PC-9 (cell line): ENCODE measurements at regions not wholly inside any gene's neighbourhood (a gene's known extent, or its start where the extent isn't known, plus 50 kb on each side); places are given as distances from the start of the nearest gene placed in this dataset.

ENCODE experiments used
- EZH2 ChIP-seq: fragments of 200-600 bp; sonication (generic); IDR thresholded peaks from 2 replicates; pipeline ENCODE4 v1.8.0; 2017; ENCODE audit warnings: antibody characterized with exemption, low read depth
- TF ChIP-seq, protein P1 (sequence below): fragments of 200-600 bp; sonication (generic); conservative IDR thresholded peaks from 2 replicates; pipeline ENCODE4 v1.6.1; 2017; ENCODE audit warnings: mixed run types, antibody characterized with exemption, mild to moderate bottlenecking, moderate library complexity

DNA sequence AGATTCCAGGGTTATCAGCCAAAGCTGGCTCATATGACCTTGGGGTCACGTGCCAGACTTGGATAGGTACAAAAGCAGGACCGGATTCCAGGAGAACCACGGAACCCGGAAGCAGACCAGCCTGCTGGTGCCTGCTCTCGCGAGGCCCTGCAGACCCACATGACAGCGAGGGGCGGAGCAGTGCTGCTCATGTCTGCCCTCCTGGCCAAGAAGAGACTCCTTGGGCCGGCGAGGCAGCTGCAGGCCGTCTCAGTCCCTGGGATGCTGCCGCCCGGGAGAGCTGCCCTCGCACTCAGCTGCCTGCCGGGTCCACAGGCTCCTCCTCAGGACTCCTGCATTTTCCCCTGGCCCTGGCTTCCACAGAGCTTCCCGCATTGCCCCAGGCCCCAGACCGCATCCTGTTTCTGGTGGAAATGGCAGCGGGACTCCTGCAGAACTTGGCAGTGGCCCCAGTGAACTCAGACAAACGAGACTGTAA, 739.5 kb downstream of the SOCS6 start:
- TF ChIP-seq, protein P1, sequence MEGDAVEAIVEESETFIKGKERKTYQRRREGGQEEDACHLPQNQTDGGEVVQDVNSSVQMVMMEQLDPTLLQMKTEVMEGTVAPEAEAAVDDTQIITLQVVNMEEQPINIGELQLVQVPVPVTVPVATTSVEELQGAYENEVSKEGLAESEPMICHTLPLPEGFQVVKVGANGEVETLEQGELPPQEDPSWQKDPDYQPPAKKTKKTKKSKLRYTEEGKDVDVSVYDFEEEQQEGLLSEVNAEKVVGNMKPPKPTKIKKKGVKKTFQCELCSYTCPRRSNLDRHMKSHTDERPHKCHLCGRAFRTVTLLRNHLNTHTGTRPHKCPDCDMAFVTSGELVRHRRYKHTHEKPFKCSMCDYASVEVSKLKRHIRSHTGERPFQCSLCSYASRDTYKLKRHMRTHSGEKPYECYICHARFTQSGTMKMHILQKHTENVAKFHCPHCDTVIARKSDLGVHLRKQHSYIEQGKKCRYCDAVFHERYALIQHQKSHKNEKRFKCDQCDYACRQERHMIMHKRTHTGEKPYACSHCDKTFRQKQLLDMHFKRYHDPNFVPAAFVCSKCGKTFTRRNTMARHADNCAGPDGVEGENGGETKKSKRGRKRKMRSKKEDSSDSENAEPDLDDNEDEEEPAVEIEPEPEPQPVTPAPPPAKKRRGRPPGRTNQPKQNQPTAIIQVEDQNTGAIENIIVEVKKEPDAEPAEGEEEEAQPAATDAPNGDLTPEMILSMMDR: no peak
- no peak for TF ChIP-seq EZH2
